GM21390 (cell line): ENCODE measurements at regions not wholly inside any gene's neighbourhood (a gene's known extent, or its start where the extent isn't known, plus 50 kb on each side); places are given as distances from the start of the nearest gene placed in this dataset.
"Not testable (repeated sequence)": the region's sequence is repeated elsewhere in the genome, so short reads cannot be mapped to it uniquely, and the experiment has no call there.

Source experiments
- ATAC-seq: cut with Tn5 transposase; IDR thresholded peaks from one replicate; pipeline ENCODE4 v1.9.1; 2021; ENCODE audit not compliant: unreplicated experiment

- ATAC-seq = not testable (repeated sequence)
Observed at GRCh38 chr12:14032191-14032590, 50.8 kb upstream of the GRIN2B start.

- no peak for ATAC-seq
Observed at GRCh38 chr12:14043776-14044175, 62.4 kb upstream of the GRIN2B start.

- ATAC-seq = no peak
Observed at GRCh38 chr12:14048941-14049545, 67.6 kb upstream of the GRIN2B start.

GRCh38 chr12:14057895-14058294, 76.5 kb upstream of the GRIN2B start:
- no peak for ATAC-seq

GRCh38 chr12:14058717-14059116, 77.3 kb upstream of the GRIN2B start:
- no peak for ATAC-seq

GRCh38 chr12:14059548-14059947, 78.1 kb upstream of the GRIN2B start:
- no peak for ATAC-seq

GRCh38 chr12:14065616-14066015, 84.2 kb upstream of the GRIN2B start:
- ATAC-seq = no peak

GRCh38 chr12:14066021-14066420, 84.6 kb upstream of the GRIN2B start:
- ATAC-seq = no peak

GRCh38 chr12:14068961-14069360, 87.6 kb upstream of the GRIN2B start:
- no peak for ATAC-seq

- ATAC-seq = no peak
Observed at GRCh38 chr12:14071833-14072232, 90.4 kb upstream of the GRIN2B start.

- ATAC-seq = no peak
Observed at GRCh38 chr12:14072987-14073386, 91.6 kb upstream of the GRIN2B start.

GRCh38 chr12:14075797-14076393, 94.5 kb upstream of the GRIN2B start:
- ATAC-seq = no peak

GRCh38 chr12:14076538-14076937, 95.1 kb upstream of the GRIN2B start:
- ATAC-seq = no peak

- no peak for ATAC-seq
Observed at GRCh38 chr12:14086838-14087237, 105.4 kb upstream of the GRIN2B start.

GRCh38 chr12:14099994-14100393, 118.6 kb upstream of the GRIN2B start:
- ATAC-seq = no peak

GRCh38 chr12:14101556-14101955, 120.2 kb upstream of the GRIN2B start:
- ATAC-seq = not testable (repeated sequence)

- ATAC-seq = peak; percentile 100
Observed at GRCh38 chr12:14111230-14111865, 129.9 kb upstream of the GRIN2B start.

- ATAC-seq = no peak
Observed at GRCh38 chr12:14113031-14113430, 131.6 kb upstream of the GRIN2B start.

- ATAC-seq = no peak
Observed at GRCh38 chr12:14126692-14127091, 145.3 kb upstream of the GRIN2B start.

GRCh38 chr12:14129611-14130195, 148.3 kb upstream of the GRIN2B start:
- ATAC-seq = no peak

- no peak for ATAC-seq
Observed at GRCh38 chr12:14135996-14136395, 154.6 kb upstream of the GRIN2B start.

GRCh38 chr12:14138495-14138894, 157.1 kb upstream of the GRIN2B start:
- peak; percentile 49 for ATAC-seq
